Endodermal cell (in vitro differentiated cells): ENCODE measurements at regions not wholly inside any gene's neighbourhood (a gene's known extent, or its start where the extent isn't known, plus 50 kb on each side); places are given as distances from the start of the nearest gene placed in this dataset.

Source experiments
- DNase-seq: peaks from one replicate; pipeline ENCODE4 v3.0.0-alpha.2; 2017
- H3K27ac ChIP-seq: 2 replicates; pipeline ENCODE4 v1.5.1; 2013; ENCODE audit warnings: mild to moderate bottlenecking, low read depth, low read length, moderate library complexity
- H3K27me3 ChIP-seq: 2 replicates; pipeline ENCODE4 v1.6.1; 2013; ENCODE audit warnings: mild to moderate bottlenecking, low read length, moderate library complexity; ENCODE audit not compliant: insufficient read depth, control insufficient read depth, poor library complexity, severe bottlenecking
- H3K36me3 ChIP-seq: 2 replicates; pipeline ENCODE4 v1.7.0; 2013; ENCODE audit warnings: mild to moderate bottlenecking, low read length, moderate library complexity; ENCODE audit not compliant: control insufficient read depth, insufficient read depth
- H3K4me1 ChIP-seq: one replicate; pipeline ENCODE4 v1.7.0; 2013; ENCODE audit warnings: low read length; ENCODE audit not compliant: control insufficient read depth, insufficient read depth
- H3K4me3 ChIP-seq: 2 replicates; pipeline ENCODE4 v1.5.1; 2013; ENCODE audit warnings: mild to moderate bottlenecking, low read length, moderate library complexity
- H3K9ac ChIP-seq: 2 replicates; pipeline ENCODE4 v1.6.1; 2013; ENCODE audit warnings: mild to moderate bottlenecking, low read length, moderate library complexity; ENCODE audit not compliant: poor library complexity, severe bottlenecking; ENCODE audit errors: extremely low read depth
- H3K9me3 ChIP-seq: 2 replicates; pipeline ENCODE4 v1.6.1; 2013; ENCODE audit warnings: mild to moderate bottlenecking, low read length, moderate library complexity; ENCODE audit not compliant: control insufficient read depth
- H3K27ac Mint-ChIP-seq: 2 replicates; pipeline ENCODE4 v1.8.0; 2020; ENCODE audit warnings: mixed read lengths
- H3K27me3 Mint-ChIP-seq: 2 replicates; pipeline ENCODE4 v1.8.0; 2021; ENCODE audit warnings: mild to moderate bottlenecking, mixed read lengths; ENCODE audit not compliant: insufficient read depth
- H3K36me3 Mint-ChIP-seq: 2 replicates; pipeline ENCODE4 v1.8.0; 2020; ENCODE audit warnings: low read depth, mixed read lengths
- H3K4me1 Mint-ChIP-seq: 2 replicates; pipeline ENCODE4 v1.8.0; 2020; ENCODE audit warnings: mixed read lengths
- H3K4me3 Mint-ChIP-seq: 2 replicates; pipeline ENCODE4 v1.8.0; 2020; ENCODE audit warnings: mild to moderate bottlenecking, moderate library complexity, mixed read lengths
- H3K9me3 Mint-ChIP-seq: 2 replicates; pipeline ENCODE4 v1.8.0; 2020; ENCODE audit warnings: mild to moderate bottlenecking, mixed read lengths
- CTCF ChIP-seq: fragments of 200-600 bp; sonication (generic); conservative IDR thresholded peaks from 2 replicates; pipeline ENCODE4 v1.5.0; 2021; ENCODE audit warnings: antibody characterized with exemption, mild to moderate bottlenecking
- WGBS, 2 experiments: methylation state at CpG; one replicate each; pipeline versions ENCODE4 v1.1.5 to v1.1.7; 2013; ENCODE audit warnings: missing lambda C conversion rate in 2 of 2, mixed read lengths in 1 of 2; ENCODE audit not compliant: insufficient coverage in 1 of 2, insufficient read length in 1 of 2; 5-methylcytosine and 5-hydroxymethylcytosine counted together

GRCh38 chr3:163018664-163019063, 1522.1 kb downstream of the OTOL1 start:
- no peaks in the 10 kb centered on the region for H3K27me3 Mint-ChIP-seq
- Histone ChIP-seq H3K27me3 (no peaks in the 10 kb centered on the region), H3K27ac (no peak overlapping the region), H3K4me3 (no peak overlapping the region), H3K36me3 (no peaks in the 10 kb centered on the region), H3K9me3 (peaks cover 7% of the 10 kb centered on the region), H3K4me1 (no peaks in the 10 kb centered on the region), H3K9ac (no peak overlapping the region)
- H3K9me3 Mint-ChIP-seq: peaks cover 10% of the 10 kb centered on the region
- no peak for TF ChIP-seq CTCF
- no peak overlapping the region for H3K4me3 Mint-ChIP-seq
- H3K36me3 Mint-ChIP-seq: peaks cover 15% of the 10 kb centered on the region
- H3K4me1 Mint-ChIP-seq: no peaks in the 10 kb centered on the region
- DNase-seq: no peak
- 73 to 83% methylated on average over 2 to 7 of the region's 7 CpGs for WGBS, 2 experiments
- H3K27ac Mint-ChIP-seq: no peak overlapping the region

GRCh38 chr3:163019260-163019659, 1522.7 kb downstream of the OTOL1 start:
- TF ChIP-seq CTCF: no peak
- H3K27me3 Mint-ChIP-seq: no peaks in the 10 kb centered on the region
- no peak overlapping the region for H3K4me3 Mint-ChIP-seq

GRCh38 chr3:163033652-163034051, 1537.0 kb downstream of the OTOL1 start:
- H3K9ac ChIP-seq: no peak overlapping the region
- no peak for TF ChIP-seq CTCF
- no peaks in the 10 kb centered on the region for H3K9me3 ChIP-seq
- Mint-ChIP-seq H3K4me1 (no peaks in the 10 kb centered on the region), H3K9me3 (no peaks in the 10 kb centered on the region), H3K36me3 (no peaks in the 10 kb centered on the region), H3K27ac (no peak overlapping the region), H3K4me3 (no peak overlapping the region), H3K27me3 (no peaks in the 10 kb centered on the region)
- no peak overlapping the region for H3K27ac ChIP-seq
- no peak for DNase-seq
- H3K4me1 ChIP-seq: no peaks in the 10 kb centered on the region
- no peaks in the 10 kb centered on the region for H3K36me3 ChIP-seq
- 80 to 97% methylated on average over 1 to 4 of the region's 4 CpGs for WGBS, 2 experiments
- no peak overlapping the region for H3K4me3 ChIP-seq
- H3K27me3 ChIP-seq: no peaks in the 10 kb centered on the region

More at GRCh38 chr3:163019260-163019659, 1522.7 kb downstream of the OTOL1 start:
- Histone ChIP-seq H3K4me3 (no peak overlapping the region), H3K4me1 (no peaks in the 10 kb centered on the region), H3K36me3 (no peaks in the 10 kb centered on the region), H3K27ac (no peak overlapping the region), H3K27me3 (no peaks in the 10 kb centered on the region), H3K9me3 (peaks cover 7% of the 10 kb centered on the region), H3K9ac (no peak overlapping the region)
- no peak for DNase-seq
- Mint-ChIP-seq H3K9me3 (peaks cover 10% of the 10 kb centered on the region), H3K36me3 (peaks cover 15% of the 10 kb centered on the region), H3K4me1 (no peaks in the 10 kb centered on the region), H3K27ac (no peak overlapping the region)
- 94 to 95% methylated on average over 3 to 5 of the region's 5 CpGs for WGBS, 2 experiments
